ENCODE measurements at regions not wholly inside any gene's neighbourhood (a gene's known extent, or its start where the extent isn't known, plus 50 kb on each side); places are given as distances from the start of the nearest gene placed in this dataset.

GRCh38 chr3:166731701-166732100, 648.4 kb downstream of the ZBBX start:
- TF ChIP-seq EZH2 (IDR thresholded peaks at IDR 0.05; ENCODE audit: insufficient read depth, poor library complexity, severe bottlenecking), result no peak
- TF ChIP-seq EZH2phosphoT487 (IDR thresholded peaks at IDR 0.05; ENCODE audit: insufficient read depth, low read depth), result no peak
